ENCODE measurements at regions not wholly inside any gene's neighbourhood (a gene's known extent, or its start where the extent isn't known, plus 50 kb on each side); places are given as distances from the start of the nearest gene placed in this dataset.

DNA sequence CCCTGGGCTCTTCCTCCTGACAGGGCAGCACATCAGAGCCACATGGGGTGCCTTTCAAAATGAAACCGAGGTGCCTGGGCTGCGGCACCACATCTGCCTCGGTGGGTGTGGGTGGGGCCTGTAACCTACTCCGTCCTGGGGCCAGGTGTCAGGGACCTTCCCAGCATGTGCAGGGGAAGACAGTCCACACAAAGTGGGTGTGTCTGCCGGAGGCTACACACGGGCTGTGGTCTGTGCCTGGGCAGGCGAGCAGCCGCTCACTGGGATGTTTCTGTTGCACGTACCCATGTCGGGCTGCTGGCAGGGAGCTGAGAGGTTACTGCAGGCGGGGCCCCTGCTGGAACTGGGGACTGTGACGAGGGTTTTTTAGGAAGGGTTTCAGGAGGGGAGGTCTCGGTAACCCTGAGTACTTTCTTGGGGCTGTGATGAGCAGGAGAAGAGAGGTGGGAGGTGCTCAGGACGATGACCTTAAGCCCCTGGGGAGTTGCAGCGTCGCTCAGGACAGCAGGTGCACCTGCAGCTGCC, 351.2 kb downstream of the SEC14L1 start:
- peak in 2 of 5 donors; percentile 23 to 47 for DNase-seq

GRCh38 chr17:77492446-77493237, 351.9 kb downstream of the SEC14L1 start:
- no peak for DNase-seq

GRCh38 chr17:77493238-77493820, 352.6 kb downstream of the SEC14L1 start:
- no peak for DNase-seq

DNA sequence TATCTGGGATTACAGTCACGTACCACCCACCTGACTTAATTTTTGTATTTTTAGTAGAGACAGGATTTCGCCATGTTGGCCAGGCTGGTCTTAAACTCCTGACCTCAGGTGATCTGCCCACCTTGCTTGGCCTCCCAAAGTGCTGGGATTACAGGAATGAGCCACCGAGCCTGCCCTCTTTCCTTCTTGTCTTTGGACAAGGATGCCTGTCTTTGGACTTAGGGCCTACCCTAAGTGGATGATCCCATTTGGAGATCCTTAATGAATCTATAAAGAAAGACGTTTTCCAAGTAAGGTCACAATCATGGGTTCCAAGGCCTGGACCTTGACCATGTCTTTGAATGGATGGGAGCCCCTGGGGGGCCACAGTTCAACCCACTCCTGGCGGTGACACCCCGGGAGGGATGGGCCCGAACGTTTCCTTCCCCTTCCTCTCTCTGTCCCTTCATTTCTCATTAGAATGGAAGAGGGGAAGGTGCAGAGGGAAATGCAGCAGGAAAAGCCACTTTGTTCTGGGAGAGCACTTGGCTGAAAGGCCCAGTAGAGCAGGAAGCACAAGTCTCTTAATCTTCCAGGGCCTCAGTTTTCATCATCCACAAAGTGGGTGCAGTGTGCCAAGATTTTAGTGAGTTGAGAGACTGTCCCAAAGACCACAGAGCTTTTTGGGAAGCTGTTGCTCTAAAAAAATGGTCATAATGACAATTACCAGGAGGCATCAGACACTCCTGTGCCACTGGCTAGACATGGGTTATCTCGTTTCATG, 353.3 kb downstream of the SEC14L1 start:
- no peak for DNase-seq

- peak; percentile 52 to 73 (median 66) for DNase-seq
These were observed 354.1 kb downstream of the SEC14L1 start for GRCh38 chr17:77494664-77495435.

- DNase-seq = no peak
These were observed 354.8 kb downstream of the SEC14L1 start for GRCh38 chr17:77495575-77495974.

DNA sequence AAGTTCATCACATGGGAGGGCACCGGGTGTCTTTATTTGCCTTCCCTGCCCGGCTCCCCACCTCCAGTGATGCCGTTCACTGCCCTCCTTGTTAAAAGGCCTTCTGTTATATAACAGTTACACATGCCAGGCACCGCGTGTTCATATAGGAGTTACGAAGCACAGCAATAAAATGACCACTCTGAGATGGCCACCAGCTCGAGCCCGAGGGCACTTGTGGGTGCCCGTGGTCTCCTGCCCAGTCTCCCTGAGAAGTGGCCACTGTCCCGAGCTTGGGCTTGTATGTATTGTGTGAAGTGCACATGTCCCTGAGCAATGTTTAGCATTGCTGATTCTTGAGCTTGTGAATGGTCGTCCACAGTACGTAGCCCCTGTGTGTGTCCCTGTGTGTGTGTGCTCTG, 355.6 kb downstream of the SEC14L1 start:
- DNase-seq = no peak

- no peak for DNase-seq
These were observed 356.2 kb downstream of the SEC14L1 start for GRCh38 chr17:77496831-77497577.

GRCh38 chr17:77497578-77497934, 356.8 kb downstream of the SEC14L1 start:
- no peak for DNase-seq

- no peak for DNase-seq
These were observed 357.4 kb downstream of the SEC14L1 start for GRCh38 chr17:77498091-77498741.

DNA sequence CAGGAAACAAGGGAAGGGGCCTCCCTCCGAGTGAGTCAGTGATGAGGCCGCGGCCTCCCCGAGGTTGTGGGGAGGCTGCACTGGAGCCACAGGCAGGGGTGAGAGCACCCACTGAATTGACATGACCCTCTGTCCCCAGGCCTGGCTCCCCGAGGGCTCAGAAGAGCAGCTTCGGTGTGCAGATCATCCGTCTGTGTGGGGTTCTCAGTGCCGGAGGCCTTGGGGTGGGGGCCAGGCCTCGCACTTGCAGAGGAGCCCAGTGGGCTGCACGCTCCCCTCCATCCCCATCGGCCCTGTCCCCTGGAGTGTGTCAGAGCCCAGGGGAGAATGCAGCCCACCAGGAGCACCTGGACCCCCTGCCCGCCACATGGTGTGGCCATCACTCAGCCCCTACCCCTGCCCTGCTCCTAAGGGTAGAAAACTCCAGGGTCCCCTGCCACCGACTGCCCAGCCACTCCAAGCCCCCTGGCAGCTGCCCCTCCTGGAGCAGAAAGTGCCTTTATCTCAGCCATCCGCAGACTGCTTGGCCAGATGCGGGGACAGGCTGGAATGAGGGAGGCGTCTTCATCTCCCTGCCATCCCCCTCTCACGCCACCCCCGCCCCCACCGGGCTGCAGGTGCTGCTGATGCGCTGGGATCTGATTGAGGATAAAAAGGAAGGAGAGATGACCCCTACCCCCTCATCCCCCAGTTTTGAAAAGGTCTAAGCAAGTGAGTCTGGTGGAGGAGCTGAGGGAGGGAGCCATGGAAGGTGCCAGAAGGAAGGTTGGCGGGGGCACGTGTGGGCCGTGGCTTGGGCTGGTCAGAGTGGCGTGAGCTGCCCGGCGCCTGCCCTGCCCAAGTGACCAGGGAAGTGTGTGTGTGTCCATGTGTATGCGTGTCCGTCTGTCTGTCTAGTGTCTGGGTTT, 358.3 kb downstream of the SEC14L1 start:
- DNase-seq = no peak

DNA sequence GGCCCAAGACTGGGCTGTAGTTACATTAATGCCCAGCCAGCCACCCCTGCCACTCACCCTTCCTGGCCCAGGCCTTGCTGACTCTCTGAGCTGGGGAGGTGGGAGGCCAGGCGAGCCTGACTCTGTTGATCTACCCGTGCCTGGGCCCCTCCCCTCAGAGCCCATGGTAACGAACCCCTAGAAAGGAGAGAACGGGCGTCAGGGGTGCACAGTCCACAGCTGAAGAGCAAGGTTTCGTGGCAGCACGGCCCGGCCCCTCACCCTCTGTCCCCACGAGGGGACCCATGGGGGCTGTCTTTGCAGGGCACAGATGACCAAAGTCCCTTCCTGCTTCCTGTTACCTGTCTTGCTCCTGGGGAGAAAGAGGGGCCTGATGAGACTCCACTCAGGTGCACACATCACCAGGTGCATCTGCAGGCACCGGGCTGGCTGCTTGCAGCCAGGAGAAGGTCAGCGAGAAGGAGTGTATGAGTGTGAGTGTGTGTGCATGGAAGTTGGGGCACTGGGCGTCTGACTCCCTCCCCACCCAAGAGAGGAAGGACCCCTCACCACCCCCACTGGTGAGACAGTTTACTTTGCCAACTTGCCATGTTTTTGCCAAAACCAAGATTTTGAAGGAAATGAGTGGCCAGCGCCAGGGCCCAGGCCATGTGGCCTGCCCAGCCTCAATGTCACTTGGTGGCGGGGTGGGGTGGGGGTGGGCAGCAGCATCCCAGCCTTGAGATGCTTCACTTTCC, 359.1 kb downstream of the SEC14L1 start:
- no peak for DNase-seq

DNA sequence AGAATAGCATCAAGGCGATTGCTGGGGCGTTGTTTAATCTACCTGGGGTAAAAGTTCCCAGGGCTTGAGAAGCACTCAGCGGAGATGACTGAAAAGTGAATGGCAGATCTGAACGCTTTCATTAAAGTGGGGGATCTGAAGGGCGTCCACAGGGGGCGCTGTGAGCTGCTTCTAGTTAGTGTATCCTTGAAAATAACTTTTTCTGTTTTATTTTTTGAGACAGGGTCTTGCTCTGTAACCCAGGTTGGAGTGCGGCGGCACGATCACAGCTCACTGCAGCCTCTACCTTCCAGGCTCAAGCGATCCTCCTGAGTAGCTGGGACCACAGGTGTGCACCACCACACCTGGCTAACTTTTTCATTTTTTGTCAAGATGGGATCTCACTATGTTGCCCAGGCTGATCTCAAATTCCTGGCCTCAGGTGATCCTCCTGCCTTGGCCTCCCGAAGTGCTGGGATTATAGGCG, 360.4 kb downstream of the SEC14L1 start:
- peak in 1 of 5 donors; percentile 27 for DNase-seq

DNA sequence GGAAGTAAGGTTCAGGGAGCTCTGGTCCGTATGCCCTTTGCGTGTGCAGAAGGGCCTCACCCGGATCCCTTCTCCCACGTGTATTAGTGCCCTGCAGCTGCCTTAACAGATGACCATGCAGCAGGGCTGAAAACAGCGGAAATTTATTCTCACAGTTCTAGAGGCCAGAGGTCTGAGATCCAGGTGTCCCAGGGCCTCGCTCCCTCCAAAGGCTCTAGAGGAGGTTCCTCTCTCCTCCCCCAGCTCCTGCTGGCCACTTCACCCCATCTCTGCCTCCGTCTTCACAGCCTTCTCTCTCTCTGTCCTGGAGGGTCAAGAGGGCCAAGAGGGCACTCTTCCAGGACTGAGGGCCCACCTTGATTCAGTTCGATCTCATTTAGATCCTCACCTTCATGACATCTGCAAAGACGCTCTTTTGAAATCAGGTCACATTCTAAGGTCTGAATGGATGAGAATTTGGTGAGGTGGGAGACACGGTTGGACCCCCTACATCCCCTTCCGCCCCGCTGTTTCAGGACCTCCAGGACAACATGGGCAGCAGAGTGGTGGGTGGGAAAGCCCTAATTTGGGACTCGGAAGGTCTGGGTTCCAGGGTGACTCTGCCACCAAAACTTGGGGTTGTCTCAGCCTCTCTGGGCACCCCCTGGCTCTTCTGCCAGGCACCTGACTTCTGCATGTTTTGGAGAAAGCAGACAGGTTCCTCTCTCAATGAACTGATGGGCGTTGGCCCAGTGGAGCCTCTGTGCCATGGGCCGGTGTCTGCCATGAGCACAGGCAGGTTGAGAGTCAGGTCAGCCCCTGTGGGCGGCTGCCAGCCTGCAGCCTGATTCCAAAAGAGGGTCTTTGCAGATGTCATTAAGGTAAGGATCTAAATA, 361.2 kb downstream of the SEC14L1 start:
- DNase-seq = no peak

DNA sequence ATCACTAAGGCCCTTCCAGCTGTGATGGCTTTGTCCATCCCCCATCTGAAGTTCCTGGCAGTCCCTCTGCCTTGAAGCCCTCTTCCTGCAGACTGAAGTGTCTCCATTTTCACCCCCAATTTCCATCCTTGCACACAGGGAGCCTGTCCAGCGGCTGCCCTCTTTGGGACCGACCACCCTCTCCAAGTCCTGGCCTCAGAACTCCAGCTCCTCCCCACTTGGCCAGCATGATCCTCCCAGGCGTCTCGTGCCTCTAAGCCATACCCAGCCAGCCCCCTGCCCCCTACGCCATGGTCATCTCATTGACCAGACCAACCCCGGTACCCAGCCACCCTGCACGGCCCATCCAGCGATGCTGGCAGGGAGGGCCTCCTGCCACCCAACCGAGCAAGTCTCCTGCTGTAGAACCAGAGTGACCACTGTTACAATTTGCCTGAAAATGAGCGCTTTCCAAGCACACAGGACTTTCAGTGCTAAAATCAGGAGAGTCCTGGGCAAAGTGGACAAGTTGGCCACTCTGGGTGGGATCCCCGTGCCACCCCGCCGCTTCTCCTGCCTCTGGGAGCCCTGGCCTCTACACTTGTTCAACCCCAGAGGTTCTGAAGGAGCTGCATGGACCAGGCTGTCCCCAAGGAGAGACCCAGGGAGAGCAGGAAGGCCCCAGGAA, 362.0 kb downstream of the SEC14L1 start:
- no peak for DNase-seq

- no peak for DNase-seq
These were observed 362.5 kb downstream of the SEC14L1 start for GRCh38 chr17:77503293-77503655.

- DNase-seq = no peak
These were observed 363.3 kb downstream of the SEC14L1 start for GRCh38 chr17:77503916-77504651.
